H1 (cell line): ENCODE measurements at regions not wholly inside any gene's neighbourhood (a gene's known extent, or its start where the extent isn't known, plus 50 kb on each side); places are given as distances from the start of the nearest gene placed in this dataset.

Source experiments
- CTCF ChIP-seq, 3 experiments: IDR thresholded peaks; 1 replicate in 2 of 3; 2 replicates in 1 of 3; pipeline versions ENCODE4 v1.5.1 to v1.6.1; 2011; ENCODE audit warnings: low read length in 3 of 3, mild to moderate bottlenecking in 3 of 3, inconsistent platforms in 2 of 3, low read depth in 1 of 3, moderate library complexity in 1 of 3; ENCODE audit not compliant: insufficient read depth in 1 of 3; ENCODE audit errors: control extremely low read depth in 1 of 3
- POLR2A ChIP-seq, 2 experiments: IDR thresholded peaks; 1 replicate in 1 of 2; 2 replicates in 1 of 2; pipeline ENCODE4 v1.6.1; 2011; ENCODE audit warnings: low read depth in 2 of 2, low read length in 2 of 2, mild to moderate bottlenecking in 2 of 2; ENCODE audit errors: control extremely low read depth in 1 of 2
- POLR2AphosphoS5 ChIP-seq: IDR thresholded peaks from 2 replicates; pipeline ENCODE4 v1.6.1; 2011; ENCODE audit warnings: low read depth, low read length
- ZNF274 ChIP-seq: IDR thresholded peaks from 2 replicates; pipeline ENCODE4 v1.7.0; 2012; ENCODE audit warnings: low read length, borderline replicate concordance; ENCODE audit errors: extremely low read depth

DNA sequence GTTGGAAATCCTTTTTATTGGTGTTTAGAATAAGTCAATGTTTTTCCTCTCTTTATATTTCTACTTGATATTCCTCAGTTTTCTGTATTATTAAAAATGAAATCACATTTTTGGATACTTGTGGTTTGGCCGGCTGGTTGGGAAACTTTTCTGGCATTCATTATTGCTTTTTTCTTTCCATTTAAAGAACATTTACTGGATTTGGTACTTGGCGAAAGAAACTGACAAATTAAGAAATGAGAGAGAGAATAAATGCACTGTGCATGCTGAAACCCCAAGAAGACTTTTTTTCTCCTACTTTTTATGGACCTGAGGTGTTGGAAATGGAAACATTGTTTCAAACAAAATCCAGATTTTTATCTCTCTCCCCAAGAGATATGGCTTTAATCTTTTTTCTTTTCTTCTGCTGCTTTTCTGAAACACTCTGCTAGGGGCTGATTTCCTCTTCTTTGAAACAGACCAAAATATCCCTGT lies 128.4 kb downstream of the SNX18 start:
- TF ChIP-seq ZNF274, result no peak
- TF ChIP-seq CTCF (IDR thresholded peaks at IDR 0.05; ENCODE audit: control extremely low read depth in 1 of 3, insufficient read depth in 1 of 3, low read depth in 1 of 3, low read length in 3 of 3), result no peak
- no peak for TF ChIP-seq POLR2A (IDR thresholded peaks at IDR 0.05; ENCODE audit: control extremely low read depth in 1 of 2, low read depth in 2 of 2, low read length in 2 of 2)
- TF ChIP-seq POLR2AphosphoS5, result no peak
